ENCODE measurements at regions not wholly inside any gene's neighbourhood (a gene's known extent, or its start where the extent isn't known, plus 50 kb on each side); places are given as distances from the start of the nearest gene placed in this dataset.

DNA sequence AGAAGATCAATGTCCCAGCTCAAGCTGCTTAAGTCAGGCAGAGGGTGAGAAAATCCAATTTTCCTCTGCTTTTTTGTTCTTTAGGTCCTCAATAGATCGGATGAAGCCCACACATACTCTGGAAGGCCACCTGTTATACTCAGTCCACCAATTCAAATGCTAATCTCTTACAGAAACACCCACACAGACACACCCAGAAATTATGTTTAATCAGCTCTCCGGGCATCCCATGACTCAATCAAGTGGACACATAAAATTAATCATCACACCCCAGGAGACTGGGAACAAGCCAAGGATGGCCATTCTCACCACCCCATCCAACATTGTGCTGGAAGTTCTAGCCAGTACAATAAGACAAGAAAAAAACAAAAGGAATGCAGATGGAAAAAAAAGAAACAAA, 67.8 kb upstream of the SLC24A5 start:
- H3K9me3 Mint-ChIP-seq, result peaks cover 0 to 11% (median 0%) of the 10 kb centered on the region in 3 donors
- H3K4me3 Mint-ChIP-seq, result no peak overlapping the region
- Histone ChIP-seq H3K9me3 (no peaks in the 10 kb centered on the region), H3K27me3 (replicated peaks in 1 of 2; ENCODE audit: control insufficient read depth in 2 of 2, extremely low read depth in 1 of 2, insufficient read depth in 2 of 2, low read length in 1 of 2) (no peaks in the 10 kb centered on the region), H3K27ac (ENCODE audit: low read length) (no peak overlapping the region), H3K4me3 (ENCODE audit: control insufficient read depth in 1 of 2, extremely low read depth in 1 of 2, low read length in 1 of 2) (no peak overlapping the region), H3K4me1 (ENCODE audit: control insufficient read depth in 1 of 2, extremely low read depth in 1 of 2, insufficient read depth in 2 of 2, low read length in 2 of 2) (no peaks in the 10 kb centered on the region), H3K36me3 (ENCODE audit: control insufficient read depth in 2 of 2, extremely low read depth in 1 of 2, insufficient read depth in 1 of 2, low read length in 1 of 2) (no peaks in the 10 kb centered on the region)
- no peaks in the 10 kb centered on the region for H3K36me3 Mint-ChIP-seq
- CTCF ChIA-PET, result no interaction called here
- POLR2A ChIA-PET, result no interaction called here
- no peak for DNase-seq
- H3K27ac Mint-ChIP-seq, result no peak overlapping the region
- ATAC-seq (replicated peaks in 1 of 4), result no peak
- H3K4me1 Mint-ChIP-seq, result no peaks in the 10 kb centered on the region
- WGBS (ENCODE audit: insufficient coverage), result 80% methylated on average over 2 of the region's 2 CpGs
- peaks cover 5 to 6% of the 10 kb centered on the region in 2 donors for H3K27me3 Mint-ChIP-seq

DNA sequence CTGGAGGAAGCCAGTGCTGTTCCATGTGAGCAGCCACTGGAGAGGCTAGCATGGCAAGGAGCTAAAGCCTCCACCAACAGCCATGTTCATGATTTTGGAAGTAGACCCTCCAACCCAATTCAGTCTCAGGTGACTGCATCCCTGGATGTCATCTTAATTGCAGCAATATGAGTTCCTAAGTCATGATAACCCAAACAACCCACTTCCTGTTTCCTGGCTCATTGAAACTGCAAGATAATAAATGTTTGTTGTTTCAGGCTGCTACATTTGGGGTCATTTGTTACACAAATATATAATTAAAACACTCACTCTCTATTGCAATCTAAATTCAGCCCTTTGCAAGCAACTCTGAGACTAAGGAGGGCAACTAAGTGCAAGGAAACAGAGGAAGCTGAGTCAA, 62.4 kb upstream of the SLC24A5 start:
- Mint-ChIP-seq H3K27me3 (peaks cover 0 to 3% of the 10 kb centered on the region in 2 donors), H3K27ac (no peak overlapping the region), H3K9me3 (peaks cover 0 to 11% (median 0%) of the 10 kb centered on the region in 3 donors), H3K4me1 (no peaks in the 10 kb centered on the region), H3K4me3 (no peak overlapping the region), H3K36me3 (no peaks in the 10 kb centered on the region)
- ChIA-PET POLR2A (no interaction called here), CTCF (no interaction called here)
- Histone ChIP-seq H3K4me3 (ENCODE audit: control insufficient read depth in 1 of 2, extremely low read depth in 1 of 2, low read length in 1 of 2) (no peak overlapping the region), H3K9me3 (no peaks in the 10 kb centered on the region), H3K36me3 (ENCODE audit: control insufficient read depth in 2 of 2, extremely low read depth in 1 of 2, insufficient read depth in 1 of 2, low read length in 1 of 2) (no peaks in the 10 kb centered on the region), H3K27ac (ENCODE audit: low read length) (no peak overlapping the region), H3K27me3 (replicated peaks in 1 of 2; ENCODE audit: control insufficient read depth in 2 of 2, extremely low read depth in 1 of 2, insufficient read depth in 2 of 2, low read length in 1 of 2) (no peaks in the 10 kb centered on the region), H3K4me1 (ENCODE audit: control insufficient read depth in 1 of 2, extremely low read depth in 1 of 2, insufficient read depth in 2 of 2, low read length in 2 of 2) (no peaks in the 10 kb centered on the region)
- DNase-seq (no peak), ATAC-seq (replicated peaks in 1 of 4) (no peak)

DNA sequence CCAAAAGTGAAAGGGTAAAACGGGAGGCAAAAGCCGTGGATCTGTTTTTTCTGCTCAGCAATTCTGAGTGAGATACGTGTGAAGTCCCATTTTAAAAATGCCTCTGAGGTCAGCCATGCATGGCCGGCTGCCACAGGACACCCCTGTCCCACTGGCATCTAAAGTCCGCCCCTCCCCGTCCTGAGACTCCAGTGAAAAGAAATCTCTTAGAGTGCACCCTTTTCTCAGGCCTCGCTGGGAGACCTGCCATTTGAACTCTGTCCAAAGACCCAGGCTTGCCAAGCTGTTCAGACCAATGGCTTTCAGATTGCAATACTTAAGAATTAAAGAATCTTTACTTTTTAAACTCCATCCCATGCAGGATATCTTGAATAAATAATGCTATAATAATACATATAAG, 61.0 kb upstream of the SLC24A5 start:
- H3K9me3 Mint-ChIP-seq, result peaks cover 0 to 5% (median 0%) of the 10 kb centered on the region in 3 donors
- H3K36me3 Mint-ChIP-seq, result no peaks in the 10 kb centered on the region
- DNase-seq, result no peak
- Histone ChIP-seq H3K4me3 (ENCODE audit: control insufficient read depth in 1 of 2, extremely low read depth in 1 of 2, low read length in 1 of 2) (no peak overlapping the region), H3K27ac (ENCODE audit: low read length) (no peak overlapping the region), H3K9me3 (no peaks in the 10 kb centered on the region), H3K36me3 (ENCODE audit: control insufficient read depth in 2 of 2, extremely low read depth in 1 of 2, insufficient read depth in 1 of 2, low read length in 1 of 2) (no peaks in the 10 kb centered on the region), H3K4me1 (ENCODE audit: control insufficient read depth in 1 of 2, extremely low read depth in 1 of 2, insufficient read depth in 2 of 2, low read length in 2 of 2) (no peaks in the 10 kb centered on the region), H3K27me3 (replicated peaks in 1 of 2; ENCODE audit: control insufficient read depth in 2 of 2, extremely low read depth in 1 of 2, insufficient read depth in 2 of 2, low read length in 1 of 2) (no peaks in the 10 kb centered on the region)
- no peaks in the 10 kb centered on the region for H3K4me1 Mint-ChIP-seq
- no peak for ATAC-seq (replicated peaks in 1 of 4)
- H3K27ac Mint-ChIP-seq, result no peak overlapping the region
- POLR2A ChIA-PET, result no interaction called here
- peaks cover 0 to 3% of the 10 kb centered on the region in 2 donors for H3K27me3 Mint-ChIP-seq
- WGBS (ENCODE audit: insufficient coverage), result 73% methylated on average over 3 of the region's 7 CpGs
- H3K4me3 Mint-ChIP-seq, result no peak overlapping the region
- CTCF ChIA-PET, result no interaction called here

DNA sequence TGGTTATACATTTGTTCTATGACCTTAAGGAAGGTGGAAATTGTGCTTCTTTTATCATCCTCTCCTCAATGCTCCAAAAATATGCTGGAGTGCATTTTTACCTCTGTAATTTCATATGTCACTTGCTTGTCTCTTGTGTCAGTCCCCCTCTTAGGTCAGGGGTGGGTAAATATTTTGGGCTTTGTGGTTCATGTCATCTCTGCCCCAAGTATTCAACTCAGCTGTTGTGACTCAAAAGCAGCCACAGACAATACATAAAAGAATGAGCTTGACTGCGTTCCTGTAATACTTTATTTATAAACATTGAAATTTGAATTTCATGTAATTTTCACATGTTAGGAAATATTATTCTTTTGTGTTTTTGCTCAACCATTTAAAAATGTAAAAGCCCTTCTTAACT, 60.4 kb upstream of the SLC24A5 start:
- no peak for ATAC-seq (replicated peaks in 1 of 4)
- no peak overlapping the region for H3K27ac ChIP-seq (ENCODE audit: low read length)
- H3K27me3 Mint-ChIP-seq, result peaks cover 0 to 3% of the 10 kb centered on the region in 2 donors
- H3K9me3 Mint-ChIP-seq, result peaks cover 0 to 2% (median 0%) of the 10 kb centered on the region in 3 donors
- ChIA-PET POLR2A (no interaction called here), CTCF (no interaction called here)
- no peaks in the 10 kb centered on the region for H3K4me1 Mint-ChIP-seq
- no peak overlapping the region for H3K4me3 ChIP-seq (ENCODE audit: control insufficient read depth in 1 of 2, extremely low read depth in 1 of 2, low read length in 1 of 2)
- no peaks in the 10 kb centered on the region for H3K36me3 ChIP-seq (ENCODE audit: control insufficient read depth in 2 of 2, extremely low read depth in 1 of 2, insufficient read depth in 1 of 2, low read length in 1 of 2)
- H3K9me3 ChIP-seq, result no peaks in the 10 kb centered on the region
- H3K4me3 Mint-ChIP-seq, result no peak overlapping the region
- WGBS (ENCODE audit: insufficient coverage), result no CpG with 5 or more reads among the region's 1 CpG
- no peak for DNase-seq
- H3K4me1 ChIP-seq (ENCODE audit: control insufficient read depth in 1 of 2, extremely low read depth in 1 of 2, insufficient read depth in 2 of 2, low read length in 2 of 2), result no peaks in the 10 kb centered on the region
- H3K27me3 ChIP-seq (replicated peaks in 1 of 2; ENCODE audit: control insufficient read depth in 2 of 2, extremely low read depth in 1 of 2, insufficient read depth in 2 of 2, low read length in 1 of 2), result no peaks in the 10 kb centered on the region
- no peak overlapping the region for H3K27ac Mint-ChIP-seq
- H3K36me3 Mint-ChIP-seq, result no peaks in the 10 kb centered on the region

DNA sequence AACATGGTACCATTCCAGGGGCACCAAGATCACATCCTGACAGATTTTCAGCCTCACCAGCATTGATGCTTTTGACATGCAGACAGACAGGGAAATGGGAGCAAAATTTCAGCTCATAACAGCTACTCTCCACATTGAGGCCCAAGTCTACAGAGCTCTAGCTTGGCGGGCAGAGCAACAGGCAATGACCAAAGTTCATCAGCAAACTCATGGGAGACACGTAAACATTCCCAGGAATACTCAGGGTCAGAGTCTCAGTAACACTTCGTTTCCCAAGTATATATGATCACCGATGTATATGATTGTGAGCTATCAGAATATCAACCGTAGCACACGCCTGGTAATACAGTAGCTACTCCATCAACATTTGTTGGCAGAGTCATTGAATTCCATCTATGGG, 59.2 kb upstream of the SLC24A5 start:
- H3K4me1 Mint-ChIP-seq, result no peaks in the 10 kb centered on the region
- no peaks in the 10 kb centered on the region for H3K9me3 Mint-ChIP-seq
- no peaks in the 10 kb centered on the region for H3K36me3 Mint-ChIP-seq
- DNase-seq (no peak), ATAC-seq (replicated peaks in 1 of 4) (no peak)
- H3K27me3 ChIP-seq (replicated peaks in 1 of 2; ENCODE audit: control insufficient read depth in 2 of 2, extremely low read depth in 1 of 2, insufficient read depth in 2 of 2, low read length in 1 of 2), result no peaks in the 10 kb centered on the region
- CTCF ChIA-PET, result no interaction called here
- H3K4me1 ChIP-seq (ENCODE audit: control insufficient read depth in 1 of 2, extremely low read depth in 1 of 2, insufficient read depth in 2 of 2, low read length in 2 of 2), result no peaks in the 10 kb centered on the region
- no peak overlapping the region for H3K4me3 Mint-ChIP-seq
- H3K27ac ChIP-seq (ENCODE audit: low read length), result no peak overlapping the region
- POLR2A ChIA-PET, result no interaction called here
- no peaks in the 10 kb centered on the region for H3K9me3 ChIP-seq
- H3K27me3 Mint-ChIP-seq, result peaks cover 3 to 5% of the 10 kb centered on the region in 2 donors
- no peak overlapping the region for H3K4me3 ChIP-seq (ENCODE audit: control insufficient read depth in 1 of 2, extremely low read depth in 1 of 2, low read length in 1 of 2)
- H3K36me3 ChIP-seq (ENCODE audit: control insufficient read depth in 2 of 2, extremely low read depth in 1 of 2, insufficient read depth in 1 of 2, low read length in 1 of 2), result no peaks in the 10 kb centered on the region
- WGBS (ENCODE audit: insufficient coverage), result 76% methylated on average over 2 of the region's 6 CpGs
- no peak overlapping the region for H3K27ac Mint-ChIP-seq

DNA sequence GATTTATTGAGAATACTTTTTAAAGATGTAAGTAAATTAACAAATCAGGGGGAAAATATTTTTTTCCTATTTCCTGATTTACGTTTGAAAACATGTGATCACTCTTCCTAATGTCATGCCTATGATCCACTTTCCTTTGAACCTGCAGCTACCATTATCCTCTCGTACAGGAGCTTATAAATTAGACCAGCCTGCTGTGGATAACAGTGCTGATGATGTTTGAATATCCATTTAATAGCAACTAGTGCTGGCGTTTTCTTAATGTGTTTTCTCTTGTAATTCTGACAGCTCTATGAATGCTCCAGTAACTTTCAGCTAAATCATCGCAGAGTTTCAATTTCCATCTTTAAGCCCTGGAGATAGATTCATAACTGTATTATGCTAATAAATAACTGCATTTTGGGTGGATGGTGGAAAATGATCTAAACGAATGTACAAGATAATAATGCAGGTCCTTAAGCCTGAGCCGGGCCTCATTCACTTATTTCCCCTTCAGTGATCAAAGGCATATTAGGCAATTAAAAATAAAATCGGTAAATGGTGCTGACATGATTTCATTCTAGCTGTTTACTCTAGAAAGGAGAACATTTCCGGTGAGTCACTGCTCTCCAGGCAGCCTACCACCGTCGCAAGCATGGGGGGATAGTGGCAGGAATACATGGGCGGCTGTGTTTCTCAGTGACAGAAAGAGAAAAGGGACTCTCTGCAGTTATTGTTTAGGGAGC, 58.5 kb upstream of the SLC24A5 start:
- ChIA-PET POLR2A (no interaction called here), CTCF (interaction anchor here in 1 of 2 donors (0.6 kb wide), 1 partner anchor 793 kb away, joined by 5 read pairs; no protein-coding TSS in a partner anchor)
- H3K4me1 Mint-ChIP-seq, result no peaks in the 10 kb centered on the region
- H3K4me3 ChIP-seq (ENCODE audit: control insufficient read depth in 1 of 2, extremely low read depth in 1 of 2, low read length in 1 of 2), result no peak overlapping the region
- H3K4me1 ChIP-seq (ENCODE audit: control insufficient read depth in 1 of 2, extremely low read depth in 1 of 2, insufficient read depth in 2 of 2, low read length in 2 of 2), result no peaks in the 10 kb centered on the region
- WGBS (ENCODE audit: insufficient coverage), result 83% methylated on average over 1 of the region's 11 CpGs
- no peak overlapping the region for H3K27ac ChIP-seq (ENCODE audit: low read length)
- no peak for ATAC-seq (replicated peaks in 1 of 4)
- H3K9me3 Mint-ChIP-seq, result no peaks in the 10 kb centered on the region
- H3K27me3 ChIP-seq (replicated peaks in 1 of 2; ENCODE audit: control insufficient read depth in 2 of 2, extremely low read depth in 1 of 2, insufficient read depth in 2 of 2, low read length in 1 of 2), result no peaks in the 10 kb centered on the region
- H3K27ac Mint-ChIP-seq, result no peak overlapping the region
- no peak for DNase-seq
- no peaks in the 10 kb centered on the region for H3K36me3 ChIP-seq (ENCODE audit: control insufficient read depth in 2 of 2, extremely low read depth in 1 of 2, insufficient read depth in 1 of 2, low read length in 1 of 2)
- no peak overlapping the region for H3K4me3 Mint-ChIP-seq
- peaks cover 3 to 8% of the 10 kb centered on the region in 2 donors for H3K27me3 Mint-ChIP-seq
- no peaks in the 10 kb centered on the region for H3K9me3 ChIP-seq
- no peaks in the 10 kb centered on the region for H3K36me3 Mint-ChIP-seq

Measured in T-cell (primary cell).